Fibroblast of lung (primary cell): ENCODE measurements at regions not wholly inside any gene's neighbourhood (a gene's known extent, or its start where the extent isn't known, plus 50 kb on each side); places are given as distances from the start of the nearest gene placed in this dataset.

Experiments used
- DNase-seq, 2 donors: peaks; one replicate each; pipeline versions ENCODE4 v3.0.0 to v3.0.0-alpha.2; 2010; ENCODE audit warnings: low read depth in 2 of 2
- H2AFZ ChIP-seq: 2 replicates; pipeline ENCODE4 v1.5.1; 2012; ENCODE audit warnings: low read length, control low read depth, inconsistent platforms
- H3K27ac ChIP-seq: 2 replicates; pipeline ENCODE4 v1.5.1; 2011; ENCODE audit warnings: low read length, control low read depth; ENCODE audit not compliant: insufficient read depth
- H3K27me3 ChIP-seq: 2 replicates; pipeline ENCODE4 v1.5.1; 2011; ENCODE audit warnings: mild to moderate bottlenecking, low read length; ENCODE audit not compliant: control insufficient read depth, insufficient read depth
- H3K36me3 ChIP-seq: 2 replicates; pipeline ENCODE4 v1.5.1; 2011; ENCODE audit warnings: low read length; ENCODE audit not compliant: control insufficient read depth, insufficient read depth
- H3K4me1 ChIP-seq: 2 replicates; pipeline ENCODE4 v1.5.1; 2011; ENCODE audit warnings: low read length; ENCODE audit not compliant: control insufficient read depth, insufficient read depth; ENCODE audit errors: extremely low read depth
- H3K4me2 ChIP-seq: 2 replicates; pipeline ENCODE4 v1.5.1; 2011; ENCODE audit warnings: low read length, control low read depth; ENCODE audit not compliant: insufficient read depth; ENCODE audit errors: extremely low read depth
- H3K4me3 ChIP-seq, 4 experiments: fragments of 200-600 bp in 1 of 4; sonication (generic) in 1 of 4; replicated peaks in 1 of 4; 2 replicates each; pipeline ENCODE4 v1.5.1; 2011 to 2016; ENCODE audit warnings: low read length in 4 of 4, low read depth in 3 of 4, mild to moderate bottlenecking in 3 of 4, control low read depth in 2 of 4, inconsistent platforms in 1 of 4, mixed read lengths in 1 of 4; ENCODE audit not compliant: insufficient read depth in 1 of 4; ENCODE audit errors: control extremely low read depth in 1 of 4
- H3K79me2 ChIP-seq: 2 replicates; pipeline ENCODE4 v1.5.1; 2012; ENCODE audit warnings: mild to moderate bottlenecking, low read length, inconsistent platforms; ENCODE audit not compliant: control insufficient read depth, insufficient read depth
- H3K9ac ChIP-seq: 2 replicates; pipeline ENCODE4 v1.5.1; 2011; ENCODE audit warnings: mild to moderate bottlenecking, low read length, control low read depth; ENCODE audit not compliant: insufficient read depth
- H3K9me3 ChIP-seq: 2 replicates; pipeline ENCODE4 v1.5.1; 2012; ENCODE audit warnings: low read depth, low read length; ENCODE audit not compliant: control insufficient read depth, insufficient read depth
- H4K20me1 ChIP-seq: 2 replicates; pipeline ENCODE4 v1.5.1; 2011; ENCODE audit warnings: low read length; ENCODE audit not compliant: control insufficient read depth, insufficient read depth; ENCODE audit errors: extremely low read depth
- EZH2 ChIP-seq: IDR thresholded peaks from 2 replicates; pipeline ENCODE4 v1.5.1; 2012; ENCODE audit warnings: low read length, control low read depth, mild to moderate bottlenecking; ENCODE audit errors: missing control alignments
- TF ChIP-seq, protein P1 (sequence below), 2 donors: IDR thresholded peaks in 1 of 2; conservative IDR thresholded peaks in 1 of 2; 1 replicate in 1 of 2; 2 replicates in 1 of 2; pipeline ENCODE4 v1.5.1; 2011 to 2012; ENCODE audit warnings: low read length in 2 of 2, control low read depth in 1 of 2, inconsistent platforms in 1 of 2, low read depth in 1 of 2, mild to moderate bottlenecking in 1 of 2

DNA sequence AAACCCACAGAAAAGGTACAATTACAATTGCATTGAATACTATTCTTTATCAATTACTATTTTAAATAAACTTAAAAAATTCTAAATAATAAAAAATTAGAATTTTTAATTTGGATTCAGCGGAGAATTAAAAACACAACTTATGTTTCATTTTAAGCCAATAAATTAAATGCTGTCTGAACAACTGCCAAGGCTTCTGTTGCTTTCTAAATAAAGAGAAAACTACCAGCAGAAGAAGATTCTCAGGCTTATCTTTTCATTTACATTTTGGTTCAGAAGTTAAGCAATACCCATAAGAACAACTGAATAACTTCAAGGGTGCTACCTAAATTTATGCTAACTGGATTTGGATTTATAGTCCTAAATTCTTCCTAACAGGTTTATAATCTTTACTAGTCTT, 150.0 kb upstream of the FTMT start:
- H3K27me3 ChIP-seq: no peaks in the 10 kb centered on the region
- no peak overlapping the region for H2AFZ ChIP-seq
- TF ChIP-seq, protein P1, sequence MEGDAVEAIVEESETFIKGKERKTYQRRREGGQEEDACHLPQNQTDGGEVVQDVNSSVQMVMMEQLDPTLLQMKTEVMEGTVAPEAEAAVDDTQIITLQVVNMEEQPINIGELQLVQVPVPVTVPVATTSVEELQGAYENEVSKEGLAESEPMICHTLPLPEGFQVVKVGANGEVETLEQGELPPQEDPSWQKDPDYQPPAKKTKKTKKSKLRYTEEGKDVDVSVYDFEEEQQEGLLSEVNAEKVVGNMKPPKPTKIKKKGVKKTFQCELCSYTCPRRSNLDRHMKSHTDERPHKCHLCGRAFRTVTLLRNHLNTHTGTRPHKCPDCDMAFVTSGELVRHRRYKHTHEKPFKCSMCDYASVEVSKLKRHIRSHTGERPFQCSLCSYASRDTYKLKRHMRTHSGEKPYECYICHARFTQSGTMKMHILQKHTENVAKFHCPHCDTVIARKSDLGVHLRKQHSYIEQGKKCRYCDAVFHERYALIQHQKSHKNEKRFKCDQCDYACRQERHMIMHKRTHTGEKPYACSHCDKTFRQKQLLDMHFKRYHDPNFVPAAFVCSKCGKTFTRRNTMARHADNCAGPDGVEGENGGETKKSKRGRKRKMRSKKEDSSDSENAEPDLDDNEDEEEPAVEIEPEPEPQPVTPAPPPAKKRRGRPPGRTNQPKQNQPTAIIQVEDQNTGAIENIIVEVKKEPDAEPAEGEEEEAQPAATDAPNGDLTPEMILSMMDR (conservative IDR thresholded peaks at IDR 0.05 in 1 of 2, IDR thresholded peaks at IDR 0.05 in 1 of 2; ENCODE audit: low read depth in 1 of 2, low read length in 2 of 2): no peak
- no peak for TF ChIP-seq EZH2

DNA sequence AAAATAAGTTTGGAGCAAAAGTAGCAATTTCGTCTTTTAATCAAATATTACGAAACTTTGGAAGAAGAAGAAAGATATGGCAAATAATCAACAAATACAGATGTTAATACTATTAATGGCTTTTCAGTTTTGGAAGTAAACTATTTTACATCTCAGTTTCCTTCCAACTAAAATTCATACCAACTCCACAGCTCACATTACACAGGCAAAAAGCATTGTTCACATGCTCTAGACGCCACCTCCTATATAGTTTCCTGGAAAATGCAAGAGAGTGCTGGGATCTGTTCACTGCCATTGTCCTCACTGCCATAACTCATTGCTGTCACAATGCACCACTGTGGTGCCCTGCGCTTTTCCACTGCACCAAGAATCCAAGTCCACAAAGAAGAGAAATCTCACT, 149.0 kb upstream of the FTMT start:
- H3K36me3 ChIP-seq: no peaks in the 10 kb centered on the region
- no peaks in the 10 kb centered on the region for H3K79me2 ChIP-seq
- no peaks in the 10 kb centered on the region for H4K20me1 ChIP-seq
- H3K9me3 ChIP-seq: no peaks in the 10 kb centered on the region
- H3K4me2 ChIP-seq: no peak overlapping the region
- TF ChIP-seq, protein P1 (conservative IDR thresholded peaks at IDR 0.05 in 1 of 2, IDR thresholded peaks at IDR 0.05 in 1 of 2; ENCODE audit: low read depth in 1 of 2, low read length in 2 of 2): no peak
- no peak for TF ChIP-seq EZH2
- H3K9ac ChIP-seq: no peak overlapping the region
- no peak overlapping the region for H3K27ac ChIP-seq
- no peaks in the 10 kb centered on the region for H3K27me3 ChIP-seq
- no peaks in the 10 kb centered on the region for H3K4me1 ChIP-seq
- DNase-seq: no peak
- no peak overlapping the region for H3K4me3 ChIP-seq
- no peak overlapping the region for H2AFZ ChIP-seq

More for the DNA sequence above, 150.0 kb upstream of the FTMT start:
- Histone ChIP-seq H3K79me2 (no peaks in the 10 kb centered on the region), H3K9ac (no peak overlapping the region), H3K36me3 (no peaks in the 10 kb centered on the region), H3K27ac (no peak overlapping the region), H3K4me2 (no peak overlapping the region), H3K4me1 (no peaks in the 10 kb centered on the region), H3K9me3 (no peaks in the 10 kb centered on the region), H4K20me1 (no peaks in the 10 kb centered on the region), H3K4me3 (no peak overlapping the region)
- DNase-seq: peak in 1 of 2 donors; percentile 18

DNA sequence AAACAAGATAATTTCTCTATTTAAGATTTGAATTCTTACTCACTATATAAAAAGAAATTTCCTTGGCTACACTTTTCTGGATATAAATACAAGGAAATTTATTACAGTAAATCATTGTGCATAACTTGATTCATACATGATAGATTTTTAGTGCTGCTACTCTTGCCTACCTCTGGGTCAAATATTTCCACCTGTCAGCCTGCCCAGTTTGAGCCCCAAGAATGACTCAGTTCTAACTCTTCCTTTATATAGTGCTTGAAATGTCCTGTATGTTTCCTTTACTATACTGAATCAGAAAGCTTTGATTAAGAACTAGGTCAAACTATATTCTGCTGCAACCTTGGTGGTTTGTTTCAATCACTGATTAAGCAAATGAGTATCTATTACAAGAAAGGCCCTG, 147.4 kb upstream of the FTMT start:
- no peak overlapping the region for H3K9ac ChIP-seq
- no peak overlapping the region for H3K27ac ChIP-seq
- no peak for DNase-seq
- no peak overlapping the region for H2AFZ ChIP-seq
- no peak overlapping the region for H3K4me3 ChIP-seq
- no peaks in the 10 kb centered on the region for H3K36me3 ChIP-seq
- no peaks in the 10 kb centered on the region for H4K20me1 ChIP-seq
- TF ChIP-seq, protein P1 (conservative IDR thresholded peaks at IDR 0.05 in 1 of 2, IDR thresholded peaks at IDR 0.05 in 1 of 2; ENCODE audit: low read depth in 1 of 2, low read length in 2 of 2): no peak
- no peak for TF ChIP-seq EZH2
- no peaks in the 10 kb centered on the region for H3K9me3 ChIP-seq
- no peaks in the 10 kb centered on the region for H3K79me2 ChIP-seq
- no peaks in the 10 kb centered on the region for H3K27me3 ChIP-seq
- no peaks in the 10 kb centered on the region for H3K4me1 ChIP-seq
- H3K4me2 ChIP-seq: no peak overlapping the region
